ENCODE measurements at regions not wholly inside any gene's neighbourhood (a gene's known extent, or its start where the extent isn't known, plus 50 kb on each side); places are given as distances from the start of the nearest gene placed in this dataset.

- TF ChIP-seq CTCF (IDR thresholded peaks at IDR 0.05; ENCODE audit: control insufficient read depth, insufficient read depth, low read depth, low read length, missing control alignments): no peak
- DNase-seq (ENCODE audit: low read depth): no peak
Measured at GRCh38 chr15:52984507-52984906, 194.4 kb upstream of the ONECUT1 start.

DNA sequence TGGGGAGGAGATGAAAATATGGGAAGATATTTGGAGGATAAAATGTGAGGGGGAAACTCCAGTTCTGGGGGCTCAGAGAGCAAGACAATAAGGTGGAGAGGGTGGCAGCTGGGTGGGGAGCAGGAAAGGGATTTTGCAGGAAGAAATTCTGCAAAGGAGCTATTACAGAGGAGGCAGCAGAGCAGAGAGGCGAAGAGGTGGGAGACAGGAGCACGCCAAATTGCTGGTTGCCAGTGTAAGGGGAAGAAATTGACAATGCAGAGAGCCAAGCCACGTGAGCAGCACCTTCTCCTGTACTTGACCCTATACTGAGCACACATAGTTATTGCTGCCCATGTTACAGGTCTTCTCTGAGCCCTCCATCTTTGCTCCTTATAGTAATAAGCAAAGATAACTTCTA, 190.3 kb upstream of the ONECUT1 start:
- no peak for DNase-seq (ENCODE audit: low read depth)
- no peak overlapping the region for H3K4me3 ChIP-seq (ENCODE audit: control insufficient read depth, low read depth, low read length)
- TF ChIP-seq CTCF (IDR thresholded peaks at IDR 0.05; ENCODE audit: control insufficient read depth, insufficient read depth, low read depth, low read length, missing control alignments): no peak

More at GRCh38 chr15:52984507-52984906, 194.4 kb upstream of the ONECUT1 start:
- H3K4me3 ChIP-seq (ENCODE audit: control insufficient read depth, low read depth, low read length): no peak overlapping the region

- TF ChIP-seq CTCF (IDR thresholded peaks at IDR 0.05; ENCODE audit: control insufficient read depth, insufficient read depth, low read depth, low read length, missing control alignments): no peak
- no peak overlapping the region for H3K4me3 ChIP-seq (ENCODE audit: control insufficient read depth, low read depth, low read length)
- DNase-seq (ENCODE audit: low read depth): no peak
Measured at GRCh38 chr15:52976516-52977075, 186.5 kb upstream of the ONECUT1 start.

DNA sequence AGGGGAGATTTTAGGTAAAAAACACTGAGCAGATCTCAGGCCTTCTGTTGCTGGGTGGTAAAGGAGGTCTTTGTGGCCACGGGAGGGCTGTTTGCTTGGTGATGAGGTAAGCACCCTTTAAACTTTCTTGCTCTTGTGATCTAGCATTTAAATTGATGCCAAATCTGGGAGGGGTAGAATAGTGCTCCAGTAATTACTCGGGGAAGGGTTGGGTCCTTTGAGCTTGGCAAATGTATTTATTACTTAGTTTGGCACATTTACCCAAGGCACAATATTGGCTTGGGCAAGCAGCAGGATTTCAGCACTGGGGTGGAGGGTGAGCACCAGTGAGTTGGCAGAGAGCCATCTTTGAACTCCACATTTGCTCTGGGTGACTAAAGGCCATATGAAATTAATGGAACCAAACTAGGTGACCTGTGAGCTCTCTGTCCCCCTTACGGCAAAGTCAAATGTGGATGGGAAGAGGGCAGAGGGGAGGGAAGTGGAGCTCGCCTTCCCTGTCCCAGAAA, 185.9 kb upstream of the ONECUT1 start:
- TF ChIP-seq CTCF (IDR thresholded peaks at IDR 0.05; ENCODE audit: control insufficient read depth, insufficient read depth, low read depth, low read length, missing control alignments): no peak
- no peak overlapping the region for H3K4me3 ChIP-seq (ENCODE audit: control insufficient read depth, low read depth, low read length)
- DNase-seq (ENCODE audit: low read depth): no peak

DNA sequence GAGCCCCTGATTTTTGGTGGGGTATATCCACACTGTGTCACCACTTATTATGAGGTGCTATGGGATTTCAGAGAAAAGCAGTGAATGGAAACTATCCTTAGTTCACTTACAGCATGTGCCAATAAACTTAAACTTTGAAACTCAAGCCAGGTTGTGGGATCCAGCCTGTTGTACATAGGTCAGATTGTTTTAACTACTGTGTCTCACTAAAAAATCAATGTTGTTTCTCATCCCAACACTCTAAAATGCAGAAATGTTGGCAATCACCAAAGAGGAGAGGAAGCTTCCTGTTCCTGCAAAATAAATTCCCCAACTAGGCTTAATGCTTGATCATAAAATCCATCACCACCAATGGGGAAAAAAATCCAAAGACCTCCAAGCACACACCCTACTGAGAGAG, 173.7 kb upstream of the ONECUT1 start:
- no peak for DNase-seq (ENCODE audit: low read depth)
- no peak overlapping the region for H3K4me3 ChIP-seq (ENCODE audit: control insufficient read depth, low read depth, low read length)
- TF ChIP-seq CTCF (IDR thresholded peaks at IDR 0.05; ENCODE audit: control insufficient read depth, insufficient read depth, low read depth, low read length, missing control alignments): no peak

DNA sequence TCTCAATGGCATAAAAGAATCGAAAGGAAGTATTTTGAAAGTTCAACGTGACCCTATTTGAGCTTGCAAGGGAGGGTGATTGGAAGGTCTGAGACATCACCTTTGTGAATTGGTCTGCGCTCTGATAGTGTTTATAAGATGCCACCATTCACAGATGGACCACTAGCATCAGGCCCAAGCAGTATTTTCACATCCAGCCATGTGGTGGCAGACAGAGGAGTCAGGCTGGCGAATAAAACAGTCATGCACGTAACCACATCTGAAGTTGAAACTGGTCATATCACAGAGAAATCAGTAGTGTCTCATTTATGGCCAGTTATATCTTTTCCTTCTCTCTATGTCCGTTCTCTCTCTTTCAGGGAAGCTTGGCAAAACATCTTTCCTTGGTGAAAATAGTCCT, 170.1 kb upstream of the ONECUT1 start:
- H3K4me3 ChIP-seq (ENCODE audit: control insufficient read depth, low read depth, low read length): no peak overlapping the region
- DNase-seq (ENCODE audit: low read depth): no peak
- TF ChIP-seq CTCF (IDR thresholded peaks at IDR 0.05; ENCODE audit: control insufficient read depth, insufficient read depth, low read depth, low read length, missing control alignments): no peak
